ENCODE measurements at regions not wholly inside any gene's neighbourhood (a gene's known extent, or its start where the extent isn't known, plus 50 kb on each side); places are given as distances from the start of the nearest gene placed in this dataset.

- DNase-seq (ENCODE audit: low spot score) = no peak
These were observed 208.1 kb downstream of the ASB1 start for GRCh38 chr2:238634701-238635357.

DNA sequence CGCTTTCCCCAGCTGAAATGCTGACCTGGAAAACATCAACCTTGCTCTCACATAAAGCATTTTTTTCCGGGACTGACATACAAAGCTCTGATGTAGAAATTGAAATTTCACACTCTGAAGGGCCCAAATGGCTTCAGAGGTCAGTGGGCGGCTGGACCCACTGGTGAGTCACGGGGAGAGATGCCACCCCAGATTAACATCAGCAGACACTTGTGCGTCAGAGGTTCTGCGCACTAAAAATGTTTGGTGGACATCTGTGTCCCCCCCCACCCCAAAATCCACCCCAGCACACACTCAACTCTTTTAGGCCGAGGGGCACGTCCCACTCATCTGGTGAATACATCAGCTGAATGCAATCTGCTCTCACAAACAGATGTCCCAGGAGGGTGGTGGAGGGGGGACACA lies 208.9 kb downstream of the ASB1 start:
- peak; percentile 37 for DNase-seq (ENCODE audit: low spot score)

DNA sequence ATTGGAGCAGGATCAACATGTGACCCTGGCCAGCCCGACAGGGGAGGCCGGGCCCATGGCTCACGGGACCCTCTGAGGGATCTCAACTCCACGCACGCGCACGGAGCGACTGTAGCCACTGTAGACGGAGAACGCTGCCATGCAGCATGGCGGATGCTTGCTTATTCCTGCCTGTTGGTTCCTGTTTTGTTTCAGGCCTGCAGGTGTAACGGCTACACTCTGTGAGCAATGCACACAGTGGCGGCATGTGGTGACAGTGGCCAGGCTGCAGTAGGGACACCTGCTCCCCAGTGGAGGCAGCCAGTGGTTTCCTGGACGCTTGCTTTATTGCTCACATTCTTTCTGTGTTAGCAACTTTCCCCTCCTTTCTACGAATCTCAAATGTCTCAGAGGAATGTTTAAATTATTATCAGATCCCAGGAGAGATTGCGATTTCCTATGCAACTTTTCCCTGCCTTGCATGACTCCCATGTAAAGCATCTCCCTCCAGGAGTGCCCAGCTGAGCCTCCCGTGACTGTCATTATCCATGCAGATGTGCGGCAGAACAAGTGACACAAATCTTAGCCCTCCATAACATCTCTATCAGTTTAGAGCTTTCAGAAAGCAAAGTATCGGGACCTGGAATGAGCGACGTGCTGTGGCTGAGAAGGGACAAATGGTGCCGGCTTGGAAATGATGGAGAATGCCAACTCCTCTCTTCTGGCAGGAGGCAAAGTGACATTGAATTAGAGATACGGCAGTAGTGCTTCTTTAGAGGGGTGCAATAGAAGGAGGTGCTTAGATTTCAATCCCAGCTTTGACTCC lies 209.7 kb downstream of the ASB1 start:
- peak; percentile 94 for DNase-seq (ENCODE audit: low spot score)

DNA sequence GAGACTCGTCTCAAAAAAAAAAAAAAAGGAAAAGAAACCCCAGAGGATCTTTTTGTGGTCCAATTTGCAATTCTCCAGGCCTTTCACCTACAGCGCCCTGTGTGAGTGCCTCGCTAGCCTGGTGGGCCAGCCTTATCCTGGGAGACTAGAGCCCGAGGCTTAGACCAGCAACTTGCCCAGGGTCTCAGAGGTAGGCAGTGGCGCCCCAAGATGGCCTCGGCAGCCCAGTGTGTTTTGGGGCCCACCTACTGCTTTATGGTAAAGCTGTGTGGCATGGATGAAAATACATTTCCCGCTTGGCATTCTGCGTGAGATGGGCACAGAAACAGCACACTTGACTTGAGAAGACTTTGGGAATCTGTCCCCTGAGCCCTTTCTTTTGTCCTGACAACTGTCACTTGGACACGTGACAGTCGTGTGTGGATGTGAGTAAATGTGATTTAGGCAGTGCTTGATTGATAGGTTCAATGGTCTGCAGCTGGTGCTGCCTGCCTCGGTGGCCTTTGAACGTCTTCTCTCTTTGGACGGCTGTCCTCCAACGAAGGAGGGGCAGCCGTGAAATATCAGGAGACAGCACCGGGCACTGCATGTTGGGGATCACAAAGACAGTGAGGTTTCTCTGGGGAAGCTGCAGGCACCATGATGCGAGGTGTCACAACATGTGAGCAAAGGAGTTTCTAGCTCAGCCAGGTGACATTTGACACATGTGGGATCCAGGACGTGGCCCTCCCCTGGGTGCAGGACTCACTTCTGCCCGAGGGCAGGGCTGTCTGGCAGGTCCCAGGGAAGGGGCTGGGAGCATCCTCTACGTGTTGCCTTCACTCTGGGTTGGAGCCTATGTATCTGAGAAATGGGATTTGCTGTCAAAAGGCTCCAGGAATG lies 209.5 kb upstream of the TWIST2 start:
- no peak for DNase-seq (ENCODE audit: low spot score)

GRCh38 chr2:238638982-238639628 lies 208.8 kb upstream of the TWIST2 start:
- no peak for DNase-seq (ENCODE audit: low spot score)

DNA sequence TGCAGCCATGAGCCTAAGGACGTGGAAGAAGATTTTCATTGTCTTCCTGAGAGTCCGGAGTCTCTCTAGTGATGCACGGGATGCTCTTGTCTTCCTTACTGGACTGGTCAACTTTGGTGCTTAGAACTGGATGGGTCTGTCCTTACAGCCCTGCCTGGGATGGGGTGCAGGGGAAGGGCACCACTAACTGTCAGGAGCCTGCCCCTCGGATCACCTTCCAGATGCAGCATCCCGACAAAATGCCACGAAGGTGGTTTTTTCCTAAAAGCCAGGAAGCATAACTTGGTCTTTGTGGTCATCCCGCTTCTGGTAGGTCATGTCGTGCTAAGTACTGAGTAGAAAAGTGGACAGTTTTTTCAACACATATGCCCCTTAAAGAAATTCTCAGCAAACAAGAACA lies 207.4 kb upstream of the TWIST2 start:
- no peak for DNase-seq (ENCODE audit: low spot score)

DNA sequence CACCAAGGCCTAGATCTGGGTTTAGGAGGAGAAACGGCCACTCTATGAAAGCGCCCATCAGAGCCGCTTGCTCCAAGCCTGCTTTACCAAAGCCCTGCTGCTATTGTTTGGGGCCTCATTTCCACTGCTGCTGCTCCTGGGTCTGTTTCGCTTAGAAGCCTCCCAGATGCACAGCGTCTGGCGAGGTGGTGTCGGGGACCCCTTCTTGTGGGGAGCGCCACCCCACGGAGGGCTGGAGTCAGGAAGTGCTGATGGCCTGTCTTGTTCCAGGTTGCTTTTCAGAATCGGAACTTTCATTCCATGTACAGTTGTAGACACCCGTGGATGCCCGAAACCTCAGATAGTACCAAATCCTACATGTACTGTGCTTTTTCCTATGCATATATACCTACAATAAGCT lies 204.9 kb upstream of the TWIST2 start:
- DNase-seq (ENCODE audit: low spot score) = no peak

- DNase-seq (ENCODE audit: low spot score) = no peak
These were observed 204.4 kb upstream of the TWIST2 start for GRCh38 chr2:238643400-238643907.

GRCh38 chr2:238644095-238645081 lies 203.5 kb upstream of the TWIST2 start:
- peak; percentile 96 for DNase-seq (ENCODE audit: low spot score)

GRCh38 chr2:238645095-238645494 lies 202.8 kb upstream of the TWIST2 start:
- DNase-seq (ENCODE audit: low spot score) = peak; percentile 14

DNA sequence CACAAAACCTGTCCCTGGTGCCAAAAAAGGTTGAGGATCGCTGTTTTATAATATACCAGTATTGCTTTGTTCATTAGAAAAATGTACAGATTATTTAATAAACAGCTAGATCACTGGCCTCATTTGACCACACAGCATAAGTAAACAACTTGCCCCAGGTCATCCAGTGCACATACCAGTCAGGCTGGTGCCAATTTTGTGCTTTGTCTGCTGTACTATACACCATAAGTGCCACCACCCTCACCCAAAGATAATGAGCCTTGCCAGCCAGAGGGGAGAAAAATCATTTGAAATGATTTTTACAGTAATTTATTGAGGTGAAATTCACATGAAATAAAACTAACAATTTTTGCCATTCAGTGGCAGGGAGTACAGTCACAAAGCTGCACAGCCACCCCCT lies 202.2 kb upstream of the TWIST2 start:
- DNase-seq (ENCODE audit: low spot score) = no peak

- no peak for DNase-seq (ENCODE audit: low spot score)
These were observed 201.6 kb upstream of the TWIST2 start for GRCh38 chr2:238646281-238646680.

- no peak for DNase-seq (ENCODE audit: low spot score)
These were observed 201.1 kb upstream of the TWIST2 start for GRCh38 chr2:238646803-238647202.

- DNase-seq (ENCODE audit: low spot score) = no peak
These were observed 198.8 kb upstream of the TWIST2 start for GRCh38 chr2:238649123-238649522.

GRCh38 chr2:238649936-238650518 lies 197.9 kb upstream of the TWIST2 start:
- DNase-seq (ENCODE audit: low spot score) = no peak

DNA sequence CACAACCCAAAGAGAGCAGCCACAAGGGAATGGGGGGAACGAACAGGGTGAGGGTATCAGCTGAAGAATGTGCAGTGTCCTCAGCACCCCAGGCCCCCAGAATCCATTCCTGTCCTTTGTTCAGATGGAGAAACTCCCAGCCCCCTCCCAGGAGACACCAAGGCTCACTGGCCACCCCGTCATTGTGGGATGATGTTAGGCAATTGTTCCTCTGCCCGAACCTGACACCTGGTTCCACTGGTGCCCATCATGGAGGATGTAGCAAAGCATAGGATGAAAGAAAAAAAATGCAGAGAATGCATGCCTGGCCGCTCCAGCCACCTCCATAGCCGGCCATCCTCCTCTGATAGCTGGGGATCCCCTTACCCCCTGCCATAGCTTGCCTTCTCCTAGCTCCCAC lies 197.3 kb upstream of the TWIST2 start:
- DNase-seq (ENCODE audit: low spot score) = no peak

- no peak for DNase-seq (ENCODE audit: low spot score)
These were observed 196.4 kb upstream of the TWIST2 start for GRCh38 chr2:238651306-238652052.

- no peak for DNase-seq (ENCODE audit: low spot score)
These were observed 195.7 kb upstream of the TWIST2 start for GRCh38 chr2:238652053-238652770.

DNA sequence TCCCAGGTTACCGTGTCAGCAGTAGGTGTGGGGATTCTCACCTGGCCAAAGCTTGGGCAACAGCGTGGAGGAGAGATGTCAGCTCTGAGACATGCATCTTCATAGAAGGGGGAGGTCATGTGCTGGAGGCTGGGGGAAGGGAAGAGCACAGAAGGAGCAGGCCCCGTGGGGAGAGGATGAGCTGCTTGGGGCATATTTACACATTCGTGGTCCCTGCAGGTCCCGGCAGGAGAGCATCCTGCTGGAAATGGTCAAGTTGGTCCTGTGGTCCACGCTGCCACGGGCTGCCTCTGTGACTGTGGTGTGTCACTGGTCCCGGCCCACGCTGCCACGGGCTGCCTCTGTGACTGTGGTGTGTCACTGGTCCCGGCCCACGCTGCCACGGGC lies 195.1 kb upstream of the TWIST2 start:
- no peak for DNase-seq (ENCODE audit: low spot score)

All from A172 (cell line).